Mucosa of gallbladder (tissue), 1 donor: ENCODE measurements at regions not wholly inside any gene's neighbourhood (a gene's known extent, or its start where the extent isn't known, plus 50 kb on each side); places are given as distances from the start of the nearest gene placed in this dataset.

Experiments
- DNase-seq: peaks from one replicate; pipeline ENCODE4 v3.0.0-alpha.2; 2020; ENCODE audit warnings: low spot score
- donor health status: DM: no; HTN: no; CAD: no.

DNA sequence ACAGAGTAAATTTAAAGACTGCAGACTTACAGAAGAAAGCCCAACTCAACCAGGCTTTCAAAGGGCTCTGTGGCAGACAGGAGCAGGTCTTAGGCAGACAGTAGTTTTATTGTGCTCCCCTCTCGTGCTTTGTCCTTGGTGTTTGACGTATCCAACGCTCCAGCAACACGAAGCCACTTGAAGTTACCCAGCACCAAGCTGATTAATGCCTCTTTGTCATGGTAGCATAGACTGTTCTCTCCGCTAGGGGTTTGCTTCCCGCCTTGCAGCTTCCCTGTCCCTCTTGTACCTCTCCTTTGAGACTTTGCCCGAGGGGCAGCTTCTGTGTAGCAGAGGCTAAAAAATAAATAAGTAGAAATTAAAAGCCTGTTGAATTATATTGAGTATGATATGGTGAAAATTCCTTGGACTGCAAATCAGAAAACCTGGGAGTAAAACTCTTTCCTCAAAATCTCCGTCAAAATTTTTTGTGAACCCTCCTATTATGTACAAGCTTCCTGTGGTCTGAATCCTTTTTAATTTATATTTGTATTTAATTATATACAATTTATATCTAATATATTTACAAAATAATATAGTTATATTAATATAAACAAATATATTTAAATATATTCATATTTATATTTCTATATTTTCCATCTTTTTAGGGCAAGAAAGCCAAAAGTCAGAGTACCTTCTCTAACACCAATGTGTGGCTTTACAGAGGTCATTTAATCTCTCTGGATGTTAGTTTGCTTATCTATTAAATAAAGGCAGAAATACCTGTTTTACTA lies 405.4 kb downstream of the DMAC1 start:
- DNase-seq: no peak

DNA sequence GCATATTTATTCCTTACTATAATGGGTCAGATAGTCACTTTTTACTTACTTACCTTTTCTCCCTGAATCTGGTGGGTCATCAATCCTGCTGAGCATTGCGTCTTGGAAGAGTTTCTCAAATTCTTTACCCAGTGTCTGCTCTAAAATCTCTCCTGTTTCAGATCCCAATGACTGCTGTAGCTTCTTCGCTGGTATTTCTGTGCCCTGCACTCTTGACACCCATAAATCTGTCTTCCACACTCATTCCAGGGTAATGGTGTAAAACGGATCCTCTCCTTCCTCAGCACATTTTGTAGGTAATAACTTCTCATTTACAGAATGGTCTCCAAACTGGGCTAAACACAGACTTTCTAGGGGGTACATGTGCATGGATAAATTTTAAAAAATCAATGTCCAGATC lies 407.4 kb downstream of the DMAC1 start:
- no peak for DNase-seq

DNA sequence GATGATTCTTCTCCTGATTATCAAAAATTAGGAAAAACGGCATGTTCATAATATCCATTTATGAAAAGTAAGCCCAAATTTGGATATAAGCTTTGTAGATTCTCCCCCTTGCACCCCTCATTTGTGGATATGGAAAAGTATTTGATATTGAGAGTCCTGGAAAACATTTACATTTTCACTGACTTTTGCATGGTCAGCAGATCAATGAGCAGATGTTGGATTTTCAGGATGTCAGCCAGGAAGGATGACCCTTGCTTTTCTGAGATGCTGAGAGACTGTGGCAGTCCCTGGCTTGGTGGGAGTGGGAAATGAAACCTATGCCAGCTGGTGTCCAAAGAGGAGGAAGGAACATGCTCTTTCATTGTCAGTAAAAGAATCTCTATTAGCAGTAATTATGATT lies 410.8 kb downstream of the DMAC1 start:
- DNase-seq: no peak

DNA sequence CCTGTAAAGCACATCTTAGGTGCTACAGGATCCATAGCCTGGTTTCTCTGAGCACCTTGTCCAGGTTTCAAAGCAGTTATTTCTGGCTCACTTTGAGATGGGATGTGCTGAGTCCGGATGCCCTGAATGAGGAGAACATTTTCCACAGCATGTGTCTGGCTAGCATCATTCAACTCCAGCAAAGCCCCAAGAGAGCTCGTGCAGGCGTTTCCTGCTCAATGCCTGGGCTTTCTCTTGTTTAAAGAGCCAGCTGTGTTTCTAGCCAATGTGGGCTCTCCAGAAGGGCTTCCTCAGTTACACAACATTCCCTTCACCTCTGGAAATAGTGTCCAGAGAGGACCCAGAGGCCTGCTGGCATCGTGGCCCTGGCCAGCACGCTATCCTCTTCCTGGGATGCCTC lies 411.7 kb downstream of the DMAC1 start:
- DNase-seq: peak; percentile 38

DNA sequence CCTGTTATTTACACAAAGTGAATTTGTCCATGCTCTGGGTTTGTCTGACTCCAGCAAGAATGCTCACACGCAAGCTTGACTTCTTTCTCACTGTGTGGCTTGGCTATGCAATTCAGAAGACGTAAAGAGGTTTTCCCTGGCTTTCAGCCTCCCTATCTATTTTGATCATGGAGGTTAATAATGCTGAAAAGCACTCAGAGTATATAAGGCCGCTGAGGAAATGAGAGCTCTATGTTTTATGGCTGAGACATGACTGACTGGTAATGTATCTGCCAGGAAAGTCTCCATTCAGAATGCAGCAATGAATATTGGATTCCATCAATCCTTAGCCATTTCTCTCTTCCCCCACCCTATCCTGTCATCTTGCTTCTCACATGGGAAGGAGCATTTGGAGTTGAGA lies 417.3 kb downstream of the DMAC1 start:
- DNase-seq: no peak

DNA sequence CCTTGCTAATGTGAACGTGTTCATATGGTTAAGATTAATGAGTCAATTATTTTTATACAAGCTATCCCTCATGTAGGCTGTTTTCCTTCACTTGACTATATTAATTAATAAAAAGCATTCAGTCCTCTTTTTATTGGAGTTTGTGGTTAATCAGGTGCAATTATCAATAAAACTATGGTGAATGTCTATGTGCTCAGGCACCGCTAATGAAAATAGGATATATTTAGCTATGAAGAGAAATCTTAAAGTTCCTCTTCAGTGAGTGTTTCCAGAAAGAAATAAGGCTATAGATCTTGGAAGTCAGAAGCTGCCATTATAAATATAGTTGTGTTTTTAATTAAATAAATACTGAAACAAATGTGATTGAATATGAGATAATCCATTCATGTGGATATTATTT lies 422.1 kb downstream of the DMAC1 start:
- no peak for DNase-seq

DNA sequence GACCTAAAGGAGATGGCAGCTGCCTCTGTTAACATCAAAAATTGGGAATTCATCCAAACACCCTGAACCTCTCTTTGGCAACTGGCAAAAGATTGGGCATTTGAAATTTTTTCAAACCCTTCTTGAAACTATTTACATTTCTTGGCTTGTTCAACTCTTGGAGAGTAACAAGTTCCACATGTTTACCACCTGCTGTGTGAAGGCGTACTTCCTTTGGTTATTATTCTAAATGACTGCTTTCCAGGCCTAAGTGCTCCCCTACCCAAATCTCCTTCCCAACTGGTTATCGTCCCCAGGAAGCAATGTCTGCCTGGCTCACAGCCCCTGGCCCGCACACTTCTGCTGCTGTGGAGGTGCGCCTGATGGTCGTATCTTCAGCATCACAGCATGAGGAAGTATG lies 422.7 kb downstream of the DMAC1 start:
- DNase-seq: no peak

DNA sequence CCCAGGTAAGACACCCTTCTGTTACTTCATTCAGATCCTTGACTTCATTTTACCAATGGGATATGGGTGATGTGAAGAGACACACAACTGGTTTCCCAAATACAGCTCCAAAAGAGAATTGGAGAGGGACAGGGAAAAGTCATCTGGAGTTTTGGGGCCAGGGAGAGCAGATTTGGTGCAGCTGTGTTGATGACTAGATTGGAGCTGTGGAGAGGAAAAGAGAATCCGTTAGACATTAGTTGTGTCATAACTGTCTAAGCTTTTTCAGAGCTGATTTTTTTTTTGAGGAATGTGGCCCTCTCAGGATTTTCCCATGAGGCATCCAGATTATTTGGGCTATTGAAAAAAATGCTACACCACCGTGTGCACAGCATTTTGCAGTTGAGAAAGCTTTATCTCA lies 423.4 kb downstream of the DMAC1 start:
- no peak for DNase-seq

DNA sequence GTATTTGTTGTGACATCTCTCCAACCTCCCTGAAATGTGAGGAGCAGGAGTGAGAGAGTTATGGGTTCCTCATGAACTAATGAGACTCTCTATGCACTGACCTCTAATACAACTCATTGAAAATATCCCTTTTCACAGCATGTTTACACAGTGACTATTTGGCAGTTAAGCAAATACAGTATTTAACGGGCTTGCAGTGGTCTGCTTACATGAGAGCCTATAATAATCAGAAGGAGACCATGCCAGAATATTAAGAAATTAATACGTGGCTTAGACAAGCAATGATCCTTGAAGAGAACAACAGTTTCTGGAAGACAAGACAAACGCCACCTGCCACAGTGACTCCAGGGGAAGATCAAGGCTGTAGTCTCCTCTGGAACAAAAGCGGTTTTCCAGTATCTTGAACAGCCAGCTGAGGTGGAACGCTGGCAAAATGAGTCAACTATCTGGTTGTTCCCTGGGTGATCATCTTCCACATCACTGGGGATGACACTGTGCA lies 424.5 kb downstream of the DMAC1 start:
- DNase-seq: no peak

DNA sequence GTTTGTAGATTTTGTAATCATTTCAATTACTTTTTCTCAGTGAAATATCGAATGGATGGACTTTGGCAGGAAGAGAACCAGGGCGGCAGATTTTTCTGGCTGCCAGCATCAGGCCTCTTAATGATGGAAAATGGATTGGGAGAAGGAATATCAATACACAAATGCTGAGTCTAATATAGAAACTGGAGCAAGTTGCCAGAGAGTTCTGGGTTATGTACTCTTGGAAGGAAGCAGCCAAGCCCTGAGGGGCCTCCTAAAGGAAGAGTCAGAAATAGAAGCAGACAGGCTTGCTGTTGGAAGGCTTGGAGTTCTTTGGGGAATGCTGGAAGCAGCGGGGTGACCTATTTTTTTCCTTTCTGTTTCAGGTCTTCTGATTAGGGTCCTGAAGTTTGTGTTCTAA lies 428.6 kb downstream of the DMAC1 start:
- DNase-seq: no peak

DNA sequence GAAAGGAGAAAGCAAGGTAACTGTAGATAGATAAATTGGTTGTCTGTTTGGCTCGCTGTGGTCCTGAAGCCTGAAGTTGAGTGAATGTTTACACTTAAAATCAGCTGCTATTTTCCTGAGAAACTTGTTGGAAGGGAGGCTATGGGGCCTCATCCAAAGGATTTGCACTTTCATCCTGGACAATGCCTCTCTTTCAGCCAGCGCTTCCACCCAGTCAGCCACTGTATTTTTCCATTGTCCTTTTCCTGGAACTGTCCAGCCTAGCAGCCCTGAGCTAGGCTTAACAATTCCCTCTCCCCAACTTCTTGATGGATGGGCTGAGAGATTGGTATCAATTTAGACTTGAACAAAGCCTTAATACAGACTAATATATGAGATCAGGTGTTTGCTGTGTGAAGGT lies 429.2 kb downstream of the DMAC1 start:
- DNase-seq: no peak

DNA sequence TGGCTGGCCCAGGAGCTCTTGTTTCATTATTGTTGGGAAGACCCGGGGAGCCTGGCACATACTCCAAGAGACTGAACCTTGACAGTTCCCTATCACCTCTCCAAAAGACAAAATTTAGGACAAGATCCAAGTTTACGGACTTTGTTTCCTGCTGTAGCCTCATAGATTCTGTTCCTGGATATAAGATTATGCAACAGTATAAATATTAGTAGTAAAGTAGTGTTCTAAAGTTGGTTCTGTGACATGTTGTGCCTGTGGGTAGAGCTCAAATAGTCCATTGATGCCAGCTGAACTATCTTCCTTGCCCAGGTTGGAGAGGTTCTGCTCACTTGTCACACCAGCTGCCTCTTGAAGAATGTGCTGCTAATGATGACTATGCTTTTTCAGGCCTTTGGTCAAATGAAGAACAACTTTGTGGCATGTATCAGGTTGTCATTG lies 430.2 kb downstream of the DMAC1 start:
- no peak for DNase-seq

DNA sequence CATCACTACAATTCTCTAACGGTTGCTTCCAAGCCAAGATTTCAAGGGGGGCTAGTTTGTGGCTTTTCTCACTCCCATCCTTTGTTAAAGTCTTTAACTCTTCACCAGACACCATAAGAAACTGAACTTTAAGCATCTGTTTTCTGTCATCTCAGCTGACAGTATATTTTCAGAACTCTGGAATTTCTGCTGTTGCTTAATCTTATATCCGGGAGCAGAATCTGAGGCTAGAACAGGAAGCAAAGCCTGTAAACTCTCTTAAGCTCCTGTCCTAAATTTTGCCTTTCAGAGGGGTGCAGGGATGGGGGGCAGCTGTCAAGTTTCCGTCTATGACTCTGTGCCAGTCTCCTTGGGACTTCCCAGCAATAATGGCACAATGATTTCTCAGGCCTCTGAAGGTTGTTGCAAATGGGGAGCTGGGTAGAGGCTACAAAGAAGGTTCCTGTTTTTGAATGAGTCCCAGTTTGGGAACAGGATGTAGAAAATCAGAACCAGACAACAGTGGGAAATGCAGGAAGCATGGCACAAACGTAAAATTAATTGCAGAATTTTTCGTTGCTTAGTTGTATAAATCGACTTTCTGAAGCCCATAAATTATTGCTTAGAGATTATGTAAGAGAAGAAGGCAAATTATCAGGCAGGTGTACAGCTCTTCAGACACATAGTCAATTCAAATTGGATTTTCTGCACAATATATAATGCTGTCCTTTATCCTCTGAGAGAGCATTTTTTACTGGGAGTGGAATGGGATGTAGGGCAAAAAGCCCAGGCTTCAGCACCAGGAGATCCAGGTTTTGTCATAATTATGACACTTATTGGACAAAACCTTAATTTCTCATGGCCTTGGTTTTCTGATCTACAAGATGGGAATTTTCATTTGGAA lies 430.9 kb downstream of the DMAC1 start:
- DNase-seq: no peak

DNA sequence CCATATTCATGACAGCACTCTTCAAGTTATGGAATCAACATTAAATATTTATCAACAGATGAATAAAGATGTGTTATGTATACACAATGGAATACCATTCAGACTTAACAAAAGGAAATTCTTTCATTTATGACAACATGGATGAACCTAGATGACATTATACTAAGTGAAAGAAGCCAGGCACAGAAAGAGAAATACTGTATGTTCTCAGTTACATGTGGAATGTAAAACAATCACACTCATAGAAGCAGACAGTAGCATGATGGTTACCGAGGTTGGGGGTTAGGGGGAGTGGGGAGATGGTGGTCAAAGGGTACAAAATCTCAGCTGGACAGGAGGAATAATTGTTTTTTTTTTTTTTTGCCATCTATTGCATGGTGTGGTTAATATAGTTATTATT lies 431.9 kb downstream of the DMAC1 start:
- DNase-seq: no peak

DNA sequence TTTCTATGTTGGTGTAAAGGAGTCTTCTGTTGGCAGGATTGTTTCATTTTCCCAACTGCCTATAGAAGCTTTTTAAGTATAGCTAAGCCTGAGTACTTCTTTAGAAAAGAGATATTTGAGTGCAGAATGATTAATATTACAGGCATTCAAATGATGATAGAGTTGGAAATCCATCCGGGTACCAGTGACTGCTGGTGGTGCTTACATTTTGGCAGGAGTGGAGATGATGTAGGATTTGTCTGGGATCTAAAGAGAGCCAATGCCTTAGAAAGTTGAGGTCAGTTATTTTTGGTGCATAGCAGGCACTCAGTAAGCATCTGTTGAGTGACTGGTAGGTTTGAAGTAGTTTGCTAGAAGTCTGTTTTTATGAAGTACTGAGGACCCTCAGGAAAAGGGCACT lies 433.5 kb downstream of the DMAC1 start:
- no peak for DNase-seq

DNA sequence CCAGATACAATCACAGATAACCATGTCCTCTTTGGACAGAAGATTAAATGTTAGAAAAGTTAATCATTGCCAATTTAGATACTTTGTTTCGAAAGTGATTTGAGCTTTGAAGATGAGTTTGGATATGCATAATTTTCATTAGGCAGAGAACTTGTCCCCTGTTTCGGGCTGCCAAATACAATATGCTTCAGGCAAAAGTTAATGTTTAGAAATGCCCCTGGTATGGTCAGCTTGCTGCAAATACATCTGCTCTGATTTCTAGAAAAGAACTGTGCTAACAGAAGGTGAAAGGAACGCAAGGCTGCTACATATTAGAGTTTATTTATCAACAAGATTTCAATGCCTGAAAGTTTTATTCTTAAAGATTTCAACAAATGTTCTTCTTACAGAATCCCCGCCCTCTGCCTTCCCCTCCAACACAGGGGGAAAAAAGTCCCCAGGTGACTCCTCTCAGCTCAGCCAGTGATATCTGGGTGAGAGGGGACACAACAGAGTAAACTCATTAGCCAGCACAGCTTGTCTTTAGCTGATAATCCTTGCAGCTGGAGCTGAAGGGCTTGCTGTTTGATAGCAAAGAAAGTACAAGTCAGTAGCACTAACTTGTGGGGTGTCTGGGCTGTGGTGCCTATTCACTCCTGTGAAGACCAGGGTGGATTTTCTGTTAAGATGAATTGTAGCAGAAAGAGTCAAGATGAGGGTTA lies 435.7 kb downstream of the DMAC1 start:
- DNase-seq: no peak

DNA sequence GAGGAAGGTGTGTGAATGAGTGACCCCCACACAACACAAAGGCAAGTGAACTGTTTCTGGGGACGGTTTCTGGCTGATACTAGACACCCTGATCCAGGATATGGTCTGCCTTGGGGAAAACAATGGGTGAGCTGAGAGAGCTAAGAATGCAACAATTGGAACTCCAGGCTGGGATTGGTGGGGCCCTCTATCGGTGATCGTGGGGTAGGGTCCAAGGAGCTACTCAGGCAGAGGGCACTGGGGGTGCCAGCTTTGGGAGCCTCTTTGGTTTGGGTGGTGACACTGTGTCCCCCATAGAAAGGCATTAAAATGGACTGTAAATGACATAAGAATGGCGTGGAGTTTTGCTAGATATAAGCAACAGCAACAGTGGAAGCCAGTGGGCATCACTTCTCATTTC lies 439.1 kb downstream of the DMAC1 start:
- DNase-seq: no peak

DNA sequence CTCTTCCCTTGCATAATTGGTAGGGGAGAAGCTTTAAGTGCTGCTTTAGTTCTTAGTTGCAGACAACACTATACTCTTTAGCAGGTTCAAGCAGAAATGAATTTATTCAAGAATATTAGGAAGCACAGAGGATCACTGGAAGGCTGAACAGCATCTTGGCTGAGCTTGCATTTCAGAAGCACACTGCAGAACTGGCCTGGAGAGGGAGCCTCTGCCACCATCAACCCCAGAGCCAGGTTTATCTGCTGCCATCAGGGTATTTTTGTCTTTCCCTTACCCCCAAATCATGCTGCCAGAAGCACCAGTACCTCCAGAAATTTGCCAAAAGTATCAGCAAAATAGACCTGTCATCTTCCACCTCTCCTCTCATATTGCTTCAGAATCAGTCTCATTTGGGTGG lies 440.7 kb downstream of the DMAC1 start:
- no peak for DNase-seq

DNA sequence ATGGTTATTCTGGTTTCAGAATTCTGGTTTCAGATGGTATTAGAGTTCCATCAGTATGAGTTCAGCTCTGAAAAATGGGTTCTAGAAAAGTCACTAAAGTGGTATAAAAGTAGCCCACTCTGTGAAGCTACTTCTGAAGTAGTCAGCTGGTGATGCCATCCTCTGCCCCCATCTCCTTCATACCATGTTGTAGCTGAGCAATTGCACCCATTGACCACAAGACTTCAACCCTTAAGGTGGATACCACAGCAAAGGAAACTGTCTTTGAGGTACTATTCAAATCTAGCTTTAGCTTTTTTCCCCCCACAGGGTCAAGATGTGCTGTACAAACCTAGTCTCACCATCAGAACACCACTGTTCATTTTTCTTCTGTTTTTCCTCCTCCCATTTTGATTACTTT lies 444.9 kb downstream of the DMAC1 start:
- DNase-seq: no peak

DNA sequence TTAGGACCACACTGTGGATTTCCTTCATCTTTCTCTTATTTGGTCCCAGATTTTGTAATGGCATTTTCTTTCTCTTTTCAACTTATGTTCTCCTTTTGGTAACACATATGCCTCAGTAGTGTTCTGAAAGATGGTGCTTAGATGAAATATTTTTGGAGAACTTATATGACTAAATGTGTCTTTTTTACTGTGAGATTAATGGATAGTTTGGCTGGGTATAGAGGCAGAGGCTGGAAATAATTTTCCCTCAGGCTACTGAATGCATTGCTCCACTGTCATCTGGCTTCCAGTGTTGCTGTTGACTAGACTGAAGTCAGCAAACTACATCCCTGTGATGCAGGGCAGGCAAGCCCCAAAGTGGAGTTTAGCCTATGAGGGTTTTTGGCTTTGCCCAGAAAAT lies 450.9 kb downstream of the DMAC1 start:
- DNase-seq: no peak

DNA sequence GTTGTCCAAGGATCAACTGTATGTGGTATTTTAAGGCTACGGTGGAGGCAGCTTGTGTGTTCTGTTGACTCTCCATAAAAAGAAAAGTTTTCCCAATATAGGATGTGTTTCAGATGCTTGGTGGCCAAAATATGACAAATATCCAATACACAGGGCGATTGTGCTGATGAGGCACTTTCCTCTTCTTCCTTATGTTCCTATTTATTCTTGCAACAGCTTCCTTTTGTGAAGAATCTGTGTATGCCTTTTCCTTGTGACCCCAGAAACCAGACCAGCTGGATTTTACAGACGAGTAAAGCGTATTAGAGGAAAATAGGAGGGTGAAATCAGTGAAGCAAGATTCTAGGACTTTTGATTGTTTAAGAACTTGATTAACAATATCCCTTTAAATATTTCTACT lies 452.0 kb downstream of the DMAC1 start:
- no peak for DNase-seq

DNA sequence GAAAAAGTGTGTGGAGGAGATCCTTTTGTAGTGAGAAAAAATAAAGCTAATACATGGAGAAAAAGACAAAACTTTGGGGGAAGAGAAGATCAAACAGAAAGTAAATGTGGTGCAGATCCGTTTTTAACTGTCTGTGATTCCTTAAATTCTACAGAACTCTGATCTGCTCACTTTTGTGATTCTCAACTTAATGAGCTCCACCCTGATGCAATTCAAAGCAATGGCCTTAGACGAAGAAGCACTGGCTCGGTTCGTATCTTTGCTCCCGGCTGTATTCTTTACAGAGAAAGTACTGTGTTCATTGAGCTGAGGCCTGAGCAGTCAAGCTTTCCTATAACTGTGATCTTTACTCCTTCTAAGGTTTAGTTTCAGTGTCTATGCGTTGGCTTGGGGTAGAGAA lies 453.4 kb downstream of the DMAC1 start:
- DNase-seq: no peak

DNA sequence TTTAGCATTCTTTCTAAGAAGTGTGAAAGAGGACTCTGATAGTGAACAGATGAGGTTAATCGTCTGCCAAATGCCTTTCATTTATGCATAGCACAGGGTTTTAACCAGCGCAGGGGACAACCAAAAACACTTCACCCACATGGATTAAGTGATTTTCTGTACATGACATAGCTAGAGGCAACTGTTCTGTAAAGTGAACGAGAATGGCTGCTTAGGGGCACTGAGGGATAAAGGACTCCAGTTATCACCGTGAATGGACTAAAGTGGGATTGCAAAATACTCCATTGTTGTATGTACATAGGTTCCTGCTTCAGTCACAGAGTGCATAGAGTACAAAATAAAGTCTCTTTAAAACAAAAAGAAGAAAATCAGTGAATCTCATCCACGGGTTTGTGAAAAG lies 456.8 kb downstream of the DMAC1 start:
- DNase-seq: no peak
